GM10248 (cell line): ENCODE measurements at regions not wholly inside any gene's neighbourhood (a gene's known extent, or its start where the extent isn't known, plus 50 kb on each side); places are given as distances from the start of the nearest gene placed in this dataset.

Experiments used
- CTCF ChIA-PET: fragments of 300-600 bp; sonication (Branson Sonifier 250); formaldehyde crosslinking; extraction: SDS; loops from one replicate; lab custom pipeline; 2021; ENCODE audit warnings: antibody characterized with exemption; lab: Yijun Ruan, JAX
- POLR2A ChIA-PET: fragments of 350-650 bp; sonication (Branson Sonifier 250); formaldehyde crosslinking; extraction: SDS; loops from one replicate; lab custom pipeline; 2020; ENCODE audit warnings: antibody characterized with exemption; lab: Yijun Ruan, JAX
- DNase-seq: peaks from one replicate; pipeline ENCODE4 v3.0.0; 2012; ENCODE audit errors: extremely low spot score
- TF ChIP-seq, protein P1 (sequence below): IDR thresholded peaks from 2 replicates; pipeline ENCODE4 v1.5.1; 2012; ENCODE audit warnings: mild to moderate bottlenecking, low read depth; ENCODE audit errors: extremely low read depth, missing control alignments, control extremely low read depth

DNA sequence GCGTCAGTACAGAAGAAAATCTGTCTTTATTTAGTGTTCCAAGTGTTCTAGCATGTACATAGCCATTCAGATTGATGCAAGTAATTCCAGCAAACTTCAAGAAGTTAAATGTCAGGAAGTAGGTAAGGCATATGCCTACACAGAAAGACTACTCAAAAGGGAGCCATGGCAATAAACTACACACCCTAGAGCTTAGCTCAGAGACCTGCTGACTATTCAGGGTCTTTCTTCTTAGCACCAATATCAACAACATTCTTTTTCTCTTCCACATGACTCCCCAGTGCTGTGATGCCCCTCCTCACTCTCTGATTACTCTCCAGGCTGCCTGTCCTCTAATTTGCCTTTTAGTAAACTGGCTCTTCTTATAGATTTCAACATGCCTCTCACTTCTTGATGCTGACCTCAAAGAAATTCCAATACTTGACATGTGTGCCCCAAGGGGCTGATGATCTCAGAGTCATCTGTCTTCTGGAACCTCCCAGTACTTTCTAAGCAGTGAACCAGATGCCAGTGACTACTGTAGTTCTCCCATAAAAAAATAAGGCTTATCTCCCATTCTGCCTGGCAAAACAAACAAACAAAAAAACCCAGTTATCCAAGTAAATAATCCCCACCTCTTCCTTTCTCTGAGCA is 909.2 kb upstream of the FANCL start:
- TF ChIP-seq, protein P1, sequence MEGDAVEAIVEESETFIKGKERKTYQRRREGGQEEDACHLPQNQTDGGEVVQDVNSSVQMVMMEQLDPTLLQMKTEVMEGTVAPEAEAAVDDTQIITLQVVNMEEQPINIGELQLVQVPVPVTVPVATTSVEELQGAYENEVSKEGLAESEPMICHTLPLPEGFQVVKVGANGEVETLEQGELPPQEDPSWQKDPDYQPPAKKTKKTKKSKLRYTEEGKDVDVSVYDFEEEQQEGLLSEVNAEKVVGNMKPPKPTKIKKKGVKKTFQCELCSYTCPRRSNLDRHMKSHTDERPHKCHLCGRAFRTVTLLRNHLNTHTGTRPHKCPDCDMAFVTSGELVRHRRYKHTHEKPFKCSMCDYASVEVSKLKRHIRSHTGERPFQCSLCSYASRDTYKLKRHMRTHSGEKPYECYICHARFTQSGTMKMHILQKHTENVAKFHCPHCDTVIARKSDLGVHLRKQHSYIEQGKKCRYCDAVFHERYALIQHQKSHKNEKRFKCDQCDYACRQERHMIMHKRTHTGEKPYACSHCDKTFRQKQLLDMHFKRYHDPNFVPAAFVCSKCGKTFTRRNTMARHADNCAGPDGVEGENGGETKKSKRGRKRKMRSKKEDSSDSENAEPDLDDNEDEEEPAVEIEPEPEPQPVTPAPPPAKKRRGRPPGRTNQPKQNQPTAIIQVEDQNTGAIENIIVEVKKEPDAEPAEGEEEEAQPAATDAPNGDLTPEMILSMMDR = no peak
- ChIA-PET CTCF (no interaction called here), POLR2A (no interaction called here)
- no peak for DNase-seq

DNA sequence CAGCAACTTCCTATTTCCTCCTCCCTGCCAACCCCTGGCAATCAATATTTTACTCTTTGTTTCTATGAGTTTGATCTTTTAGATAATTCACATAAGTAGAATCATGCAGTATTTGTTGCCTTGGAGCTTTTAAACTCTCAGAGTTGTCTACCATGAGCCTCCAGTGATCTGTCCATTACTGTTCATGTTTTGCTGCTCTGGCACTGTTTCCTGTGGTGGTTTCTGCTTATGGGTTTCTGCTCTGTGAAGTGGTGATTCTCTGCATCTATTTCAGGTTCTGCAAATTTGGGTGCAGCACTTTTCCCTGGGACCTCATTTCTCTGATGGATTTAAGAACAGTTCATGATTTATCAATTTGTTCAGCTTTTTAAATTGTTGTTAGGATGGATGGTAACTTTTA is 908.1 kb upstream of the FANCL start:
- ChIA-PET CTCF (no interaction called here), POLR2A (no interaction called here)
- TF ChIP-seq, protein P1 = no peak
- DNase-seq = no peak

DNA sequence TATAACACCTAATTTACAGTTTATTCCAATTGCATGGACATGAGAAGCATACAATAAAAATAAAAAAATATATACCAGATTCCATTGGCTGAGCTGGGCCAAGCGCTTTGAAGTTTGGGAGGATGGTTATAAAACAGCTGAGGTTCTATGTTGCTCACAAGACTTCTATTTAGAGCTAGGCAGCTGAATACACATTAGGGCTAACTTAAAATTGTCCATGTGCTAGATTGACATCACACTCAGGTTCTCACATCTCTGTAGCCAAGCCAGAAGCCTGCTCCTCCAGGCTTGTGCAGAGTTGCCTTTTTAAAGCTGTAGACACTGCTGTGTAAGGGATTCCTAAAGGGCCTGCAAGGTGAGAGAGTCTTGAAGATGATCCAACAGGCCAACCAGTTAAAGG is 871.1 kb upstream of the FANCL start:
- POLR2A ChIA-PET = no interaction called here

DNA sequence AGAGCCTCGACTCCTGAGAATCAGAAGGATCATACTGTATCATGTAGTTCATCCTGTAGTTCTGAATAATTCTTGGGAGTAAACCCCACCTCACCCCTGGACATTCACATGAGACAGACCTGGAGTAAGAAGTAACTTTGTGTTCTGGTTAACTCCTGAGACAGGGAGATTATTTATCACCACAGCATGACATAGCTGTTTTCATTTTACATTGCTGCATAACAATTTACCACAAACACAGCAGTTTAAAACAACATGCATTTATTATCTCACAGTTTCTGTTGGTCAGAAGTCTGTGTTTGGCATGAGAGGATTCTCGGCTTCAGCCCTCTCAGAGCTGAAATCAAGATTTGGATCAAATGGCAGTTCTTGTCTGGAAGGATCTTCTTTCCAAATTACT is 855.8 kb upstream of the FANCL start:
- no peak for DNase-seq
- TF ChIP-seq, protein P1 = no peak
- ChIA-PET CTCF (no interaction called here), POLR2A (no interaction called here)

More for the DNA sequence above, 871.1 kb upstream of the FANCL start:
- TF ChIP-seq, protein P1 = no peak
- CTCF ChIA-PET = interaction anchor here (0.8 to 1.1 kb wide), 3 partner anchors 10 to 16 kb away, joined by 3 to 4 read pairs (median 3); no protein-coding TSS in a partner anchor
- DNase-seq = no peak

DNA sequence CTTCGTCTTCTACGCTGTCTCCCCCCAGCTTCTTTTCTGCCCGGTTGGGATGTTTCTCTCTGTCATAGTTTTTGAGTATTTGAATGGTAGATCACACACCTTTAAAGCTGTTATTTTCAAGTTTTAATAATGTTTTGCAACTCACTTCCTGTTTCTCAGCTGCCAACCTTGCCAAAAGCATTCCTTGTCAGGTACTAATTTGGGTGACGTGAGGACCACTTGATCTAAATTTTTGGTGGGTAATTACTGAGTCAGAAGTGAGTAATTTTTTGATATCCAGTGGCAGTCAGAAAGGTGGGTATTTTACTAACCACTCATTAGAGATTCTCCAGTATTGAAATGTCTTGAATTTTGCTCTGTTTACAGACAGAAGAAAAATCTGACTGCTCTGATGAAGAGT is 852.4 kb upstream of the FANCL start:
- CTCF ChIA-PET = no interaction called here
- TF ChIP-seq, protein P1 = no peak
- no peak for DNase-seq
- POLR2A ChIA-PET = no interaction called here

DNA sequence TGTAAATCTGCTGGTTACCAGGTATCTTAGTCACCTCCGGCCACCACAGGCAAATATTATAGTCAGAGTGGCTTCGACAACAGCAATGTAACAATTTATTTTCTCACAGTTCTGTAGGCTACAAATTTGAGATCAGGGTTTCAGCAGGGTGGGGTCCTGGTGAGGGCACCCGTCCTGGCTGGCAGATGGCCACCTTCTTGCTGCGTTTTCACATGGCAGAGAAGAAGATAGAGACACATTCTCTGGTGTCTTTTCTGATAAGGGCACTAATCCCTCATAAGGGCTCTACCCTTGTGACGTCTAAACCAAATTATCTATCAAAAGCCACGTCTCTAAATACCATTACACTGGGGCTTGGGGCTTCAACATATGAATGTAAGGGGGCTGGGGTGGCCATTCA is 843.2 kb upstream of the FANCL start:
- POLR2A ChIA-PET = no interaction called here
- TF ChIP-seq, protein P1 = no peak
- CTCF ChIA-PET = no interaction called here

More for the DNA sequence above, 843.2 kb upstream of the FANCL start:
- no peak for DNase-seq
